ENCODE measurements at regions not wholly inside any gene's neighbourhood (a gene's known extent, or its start where the extent isn't known, plus 50 kb on each side); places are given as distances from the start of the nearest gene placed in this dataset.

DNA sequence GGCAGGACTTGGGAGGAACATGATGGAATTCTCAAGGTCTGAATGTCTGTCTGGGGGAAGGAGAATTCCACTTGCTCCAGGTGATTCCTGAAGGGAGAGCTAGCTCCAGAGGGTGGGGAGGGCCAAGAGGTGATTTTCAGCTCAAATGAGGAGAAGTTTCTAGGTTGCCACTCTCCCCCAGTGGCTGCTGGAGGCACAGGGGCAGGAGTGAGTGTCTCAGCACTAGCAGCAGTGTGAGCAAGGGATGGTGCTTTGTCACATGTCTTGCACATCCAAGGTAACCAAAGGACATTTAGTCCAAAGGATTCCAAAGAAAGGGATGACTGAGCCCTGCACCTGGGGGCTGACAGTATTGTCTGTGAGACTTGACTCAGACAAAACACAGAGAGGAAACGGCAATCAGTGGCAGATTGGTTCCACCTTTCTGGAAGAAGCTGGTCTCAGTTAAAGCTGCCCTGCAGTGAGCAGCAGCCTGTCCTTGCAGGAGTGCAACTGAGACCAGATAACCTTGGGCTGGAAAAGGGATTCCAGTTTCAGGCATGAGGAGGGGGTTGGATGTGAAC, 51.2 kb upstream of the PCBD1 start:
- no peak for DNase-seq

DNA sequence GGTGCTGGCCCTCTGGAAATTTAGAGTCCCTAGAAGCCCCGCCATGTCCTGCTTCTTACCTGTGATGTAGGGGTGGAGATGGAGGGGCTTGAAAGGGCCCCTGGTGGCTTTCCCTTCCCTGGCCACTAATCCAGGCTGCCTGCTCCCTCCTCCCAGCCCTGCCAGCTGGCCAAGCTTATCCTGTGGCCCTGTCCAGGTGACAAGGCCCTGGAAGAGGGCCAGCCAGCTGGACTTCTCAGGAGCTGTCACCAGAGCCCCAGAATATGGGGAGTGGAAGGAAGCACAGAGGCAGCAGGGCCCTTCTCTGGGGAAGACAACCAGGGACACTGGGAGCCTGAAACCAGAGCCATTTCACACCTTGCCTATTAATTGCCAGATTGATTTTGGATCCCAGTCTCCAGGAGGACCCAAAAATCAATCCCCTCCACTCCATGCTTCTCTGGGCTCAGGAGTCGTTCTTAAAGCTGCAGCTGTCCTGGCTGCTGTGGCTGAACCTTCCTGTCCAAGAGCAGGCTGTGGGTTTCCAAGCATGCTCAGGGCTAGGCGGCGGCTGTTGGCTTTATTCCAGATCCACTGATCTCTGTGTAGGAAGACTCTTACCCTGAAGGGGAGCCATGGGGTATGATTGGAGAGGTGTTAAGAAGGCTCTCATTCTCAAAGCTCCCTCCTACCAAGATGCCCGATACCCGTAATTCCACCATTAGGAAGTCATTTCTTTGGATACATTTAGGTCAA, 52.6 kb upstream of the PCBD1 start:
- DNase-seq, result no peak

DNA sequence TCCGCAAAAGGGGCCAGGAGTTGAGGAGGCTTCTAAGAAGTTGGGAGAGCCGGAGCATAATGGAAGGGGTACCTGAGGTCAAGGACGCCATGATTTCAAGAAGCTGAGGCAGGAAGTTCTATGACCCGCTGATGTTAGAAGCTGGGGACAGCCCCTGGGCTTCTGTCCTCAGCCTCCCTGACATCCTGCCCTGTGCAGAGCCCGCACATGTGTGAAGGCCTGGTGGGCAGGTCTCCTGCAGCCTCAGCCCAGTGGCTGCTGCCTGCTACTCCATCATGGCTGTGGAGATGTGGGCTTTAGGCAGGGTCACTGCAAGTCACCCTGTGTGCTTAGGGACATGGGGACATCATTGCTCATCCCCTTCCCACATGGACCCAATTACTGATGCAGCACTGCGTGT, 53.8 kb upstream of the PCBD1 start:
- DNase-seq, result no peak

DNA sequence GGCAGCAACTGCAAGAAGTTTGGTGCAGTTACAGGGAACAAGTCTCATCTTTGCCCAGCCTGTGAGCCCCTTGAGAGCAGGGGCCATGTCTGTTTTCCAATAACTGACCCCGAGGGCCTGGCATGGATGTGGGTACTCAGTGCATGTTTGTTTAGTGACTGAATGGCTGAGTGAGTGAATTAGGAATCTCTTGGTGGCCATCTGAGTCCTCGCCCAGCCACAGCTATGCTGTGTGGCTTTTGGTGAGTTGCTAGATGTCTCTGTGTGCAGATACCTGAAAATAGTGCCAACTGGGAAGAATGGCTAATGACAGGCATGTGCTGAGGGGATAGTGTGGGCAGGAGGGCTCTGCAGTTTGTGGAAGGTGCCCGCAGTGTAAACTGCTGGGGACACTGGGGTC, 54.4 kb upstream of the PCBD1 start:
- DNase-seq, result no peak

DNA sequence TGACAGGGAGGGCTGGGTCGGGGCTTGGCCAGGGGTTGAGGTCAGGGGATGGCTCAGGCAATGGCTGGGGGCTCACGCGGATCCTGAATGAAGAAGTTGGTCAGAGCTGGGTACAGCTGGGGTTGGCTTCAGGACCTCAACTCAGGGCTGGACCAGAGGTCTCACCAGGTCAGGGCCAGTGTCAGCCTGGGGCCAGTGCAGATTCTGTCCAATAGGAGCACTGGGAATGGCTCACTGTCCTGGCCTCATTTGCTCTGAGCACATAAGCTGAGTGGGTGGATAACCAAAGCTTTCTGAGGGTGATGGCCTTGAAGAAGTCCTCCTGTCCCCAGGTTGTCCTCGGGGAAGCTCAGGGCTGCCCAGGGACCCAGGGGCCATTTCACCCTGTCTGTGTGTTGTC, 54.9 kb upstream of the PCBD1 start:
- no peak for DNase-seq

DNA sequence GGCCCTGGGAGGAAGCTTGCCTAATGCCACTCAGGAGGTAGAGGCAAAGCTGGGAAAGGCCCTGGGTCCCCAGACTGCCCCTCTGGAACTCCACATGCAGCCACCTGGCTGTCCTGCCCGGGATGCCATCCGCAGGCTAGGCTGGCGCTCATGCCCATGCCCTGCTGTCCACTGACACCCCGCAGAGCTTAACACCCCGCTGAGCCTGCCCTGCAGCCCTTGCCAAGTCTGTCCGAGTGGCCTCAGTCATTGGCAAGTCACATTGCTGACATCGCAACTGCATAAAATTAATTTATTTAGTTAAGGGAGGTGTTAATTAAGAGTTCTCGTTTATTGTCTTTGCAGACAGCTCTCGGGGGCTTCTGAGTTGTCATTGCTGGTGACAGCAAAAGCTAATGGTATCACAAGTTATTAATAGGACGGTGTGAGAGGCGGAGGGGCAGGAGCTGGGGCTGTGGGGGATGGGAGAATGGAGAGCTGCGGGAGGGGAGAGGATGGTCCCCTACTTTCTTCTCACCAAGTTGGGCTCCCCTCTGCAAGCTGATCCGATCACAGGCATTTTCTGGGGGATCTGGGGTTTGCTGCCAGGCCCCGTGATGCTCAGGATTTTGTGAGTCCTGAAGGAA, 55.6 kb upstream of the PCBD1 start:
- DNase-seq, result no peak

DNA sequence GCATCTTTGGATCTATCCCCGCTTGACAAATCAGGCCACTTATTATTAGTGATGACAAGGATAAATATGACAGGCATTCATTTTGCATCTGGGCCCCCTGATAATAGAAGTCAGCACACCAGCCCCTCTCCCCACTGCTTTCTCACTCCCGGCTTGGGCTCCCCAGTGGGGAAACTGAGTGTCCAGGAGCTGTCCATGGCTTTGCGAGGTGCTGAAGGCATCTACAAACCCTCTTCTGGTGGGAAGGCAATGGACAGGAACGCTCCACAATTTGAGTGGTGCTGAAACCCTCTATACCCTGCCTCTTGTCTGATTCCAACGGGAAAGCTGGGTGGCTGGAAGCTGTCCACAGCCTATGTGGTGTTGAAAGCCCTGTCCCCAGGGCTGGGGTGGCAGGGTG, 61.7 kb upstream of the PCBD1 start:
- no peak for DNase-seq

DNA sequence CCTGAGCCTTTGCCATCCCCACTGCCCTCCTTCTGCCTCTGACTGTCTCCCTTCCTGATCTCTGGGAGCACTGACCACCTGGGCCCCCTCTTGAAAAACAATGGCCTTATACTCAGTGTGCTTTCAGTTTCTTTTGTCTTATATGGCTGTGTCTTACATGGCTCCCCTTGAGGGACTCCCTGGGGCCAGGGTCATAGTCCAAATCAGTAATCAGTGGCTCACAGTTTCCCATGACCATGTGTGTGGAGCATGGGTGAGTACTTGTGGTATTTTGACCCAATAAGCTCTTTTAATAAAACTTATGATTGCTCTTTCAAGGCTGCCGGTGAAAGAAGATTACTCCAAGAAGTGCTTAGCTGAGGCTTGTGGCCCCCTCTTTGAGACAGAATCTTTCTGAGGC, 62.4 kb upstream of the PCBD1 start:
- DNase-seq, result no peak

DNA sequence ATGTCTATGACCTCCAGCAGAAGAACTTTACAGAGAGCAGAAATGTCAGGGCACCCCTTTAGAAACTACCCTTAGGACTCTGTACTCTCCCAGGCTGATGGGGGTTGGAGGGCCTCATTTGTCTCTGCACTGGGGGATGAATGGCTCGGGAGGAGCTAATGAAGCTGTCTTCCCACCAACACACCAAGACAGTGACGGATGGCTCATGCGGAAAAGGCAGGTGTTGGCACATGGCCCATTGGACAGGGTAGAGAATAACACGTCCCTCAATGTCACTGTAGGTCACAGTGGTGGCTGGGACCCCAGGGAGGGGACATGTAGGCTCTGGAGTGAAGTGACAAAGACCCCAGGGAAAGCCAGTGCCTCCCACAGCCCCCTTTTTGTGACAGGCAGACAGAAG, 64.0 kb upstream of the PCBD1 start:
- no peak for DNase-seq

DNA sequence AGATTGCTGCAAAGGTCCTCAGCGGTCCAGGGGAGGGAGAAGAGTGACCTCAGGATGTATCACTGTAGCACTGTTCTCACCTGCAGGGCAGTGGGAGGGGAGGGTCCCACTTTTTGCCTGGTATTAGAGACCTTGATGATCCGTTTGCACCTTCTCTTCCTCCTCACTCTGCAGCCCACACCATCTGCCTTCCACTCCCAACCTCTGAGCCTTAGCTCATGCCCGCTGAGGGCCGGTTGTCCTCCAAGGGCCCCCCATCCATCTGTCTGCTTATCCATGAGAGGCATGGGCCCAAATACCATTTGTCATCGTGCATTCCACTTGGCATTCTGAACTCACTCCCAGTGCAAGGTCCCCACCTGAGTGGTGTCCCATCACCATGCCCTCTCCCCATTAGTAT, 64.6 kb upstream of the PCBD1 start:
- no peak for DNase-seq

DNA sequence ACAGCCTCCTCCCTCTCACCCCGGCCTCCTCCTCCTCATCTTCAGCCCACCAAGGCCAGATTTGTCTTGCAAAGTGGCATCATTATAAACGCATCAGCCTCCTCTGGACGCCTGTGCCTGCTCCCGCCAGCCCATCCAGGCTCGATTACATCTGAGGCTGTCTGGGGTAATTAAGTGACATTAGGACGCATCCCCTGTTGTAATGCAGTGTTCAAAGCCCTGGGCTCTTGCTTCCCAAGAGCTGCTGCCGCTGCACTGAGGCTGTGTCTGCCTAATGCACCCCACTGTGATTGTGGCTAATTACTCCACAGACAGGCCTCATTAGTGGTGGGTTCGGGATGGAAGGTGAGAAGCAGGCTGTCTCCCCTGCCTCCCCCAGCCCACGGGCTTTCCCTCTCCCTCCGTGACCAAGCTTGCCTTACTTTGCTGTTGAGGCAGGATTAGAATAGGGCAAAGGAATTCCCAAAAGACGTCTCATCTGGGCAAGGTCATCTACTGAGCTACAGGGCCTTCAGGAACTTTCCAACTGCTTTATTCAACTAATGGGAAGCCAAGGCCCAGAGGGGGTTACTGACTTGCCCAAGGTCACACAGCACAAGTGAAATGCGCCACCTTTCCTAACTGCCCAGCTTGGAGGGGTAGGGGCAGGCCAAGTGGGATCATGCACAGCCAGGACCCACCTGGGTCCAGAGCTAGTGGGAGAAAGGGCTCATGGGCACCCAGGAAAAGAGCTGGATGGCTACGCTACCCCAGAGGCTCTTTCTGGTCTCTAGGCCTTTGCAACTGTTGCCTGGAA, 66.2 kb upstream of the PCBD1 start:
- DNase-seq, result no peak

DNA sequence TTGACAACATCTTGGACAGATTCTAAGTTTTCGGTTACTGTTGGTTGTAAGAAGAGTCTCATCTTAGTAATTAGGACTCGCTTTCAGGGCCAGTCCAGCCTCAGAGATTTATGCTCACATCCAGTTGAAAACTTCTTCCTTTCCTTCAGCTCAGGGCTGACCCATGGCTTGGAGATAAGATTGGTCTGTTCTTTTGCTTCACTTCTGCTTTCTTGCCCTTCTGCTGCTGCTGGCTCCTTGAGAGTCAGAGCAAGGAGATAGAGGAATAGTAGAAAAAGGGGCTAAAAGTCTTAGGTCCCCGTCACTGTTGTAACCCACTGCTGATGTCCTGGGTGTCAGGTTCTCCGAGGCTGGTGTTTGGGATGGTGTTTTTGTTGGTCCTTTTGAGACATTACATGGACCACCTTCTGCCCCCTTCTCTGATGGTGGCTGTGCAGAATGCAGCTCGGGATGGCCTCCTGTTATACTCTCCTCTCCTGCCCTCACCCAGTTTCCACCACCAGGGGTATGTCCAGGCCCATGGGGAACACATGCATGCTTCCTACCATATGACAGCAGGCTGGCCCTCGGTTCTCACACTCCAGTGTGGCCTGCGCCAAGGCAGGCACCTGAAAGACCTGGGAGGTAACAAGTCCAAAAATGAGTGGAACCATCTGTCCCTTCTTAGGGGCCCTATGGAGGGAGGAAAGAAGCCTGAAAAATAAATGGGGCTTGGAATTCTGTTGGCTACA, 67.8 kb upstream of the PCBD1 start:
- DNase-seq, result no peak

DNA sequence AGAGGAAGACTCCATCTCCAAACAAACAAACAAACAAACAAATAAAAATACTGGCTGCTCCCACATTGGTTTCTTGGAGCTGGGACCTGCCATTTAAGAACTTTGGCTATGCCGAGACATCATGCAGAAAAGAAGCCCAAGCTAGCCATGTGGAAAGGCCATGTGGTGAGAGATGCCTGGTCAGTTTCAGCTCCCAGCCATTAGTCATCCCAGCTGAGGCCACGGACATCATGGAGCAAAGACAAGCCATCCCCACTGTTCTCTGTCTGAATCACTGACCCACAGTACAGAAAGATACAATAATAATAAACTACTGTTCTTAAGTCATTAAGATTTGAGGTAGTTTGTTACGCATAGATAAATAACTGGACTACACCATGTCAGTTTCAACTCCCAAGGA, 70.0 kb upstream of the PCBD1 start:
- no peak for DNase-seq

DNA sequence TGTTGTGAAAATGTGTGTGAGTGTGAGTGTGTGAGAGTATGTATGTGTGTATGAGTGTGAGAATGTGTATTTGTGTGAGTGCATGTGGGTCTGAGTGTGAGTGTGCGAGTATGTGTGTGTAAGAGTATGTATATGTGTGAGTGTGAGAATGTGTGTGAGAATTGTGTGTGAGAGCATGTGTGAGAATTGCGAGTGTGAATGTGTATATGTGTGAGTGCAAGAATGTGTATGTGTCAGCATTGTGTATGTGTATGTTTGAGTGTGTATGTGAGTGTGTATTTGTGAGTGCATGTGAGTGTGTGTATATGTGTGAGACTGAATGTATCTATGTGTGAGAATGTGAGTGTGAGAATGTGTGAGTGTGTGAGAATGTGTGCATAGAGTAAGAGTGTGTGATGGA, 72.0 kb upstream of the PCBD1 start:
- no peak for DNase-seq

DNA sequence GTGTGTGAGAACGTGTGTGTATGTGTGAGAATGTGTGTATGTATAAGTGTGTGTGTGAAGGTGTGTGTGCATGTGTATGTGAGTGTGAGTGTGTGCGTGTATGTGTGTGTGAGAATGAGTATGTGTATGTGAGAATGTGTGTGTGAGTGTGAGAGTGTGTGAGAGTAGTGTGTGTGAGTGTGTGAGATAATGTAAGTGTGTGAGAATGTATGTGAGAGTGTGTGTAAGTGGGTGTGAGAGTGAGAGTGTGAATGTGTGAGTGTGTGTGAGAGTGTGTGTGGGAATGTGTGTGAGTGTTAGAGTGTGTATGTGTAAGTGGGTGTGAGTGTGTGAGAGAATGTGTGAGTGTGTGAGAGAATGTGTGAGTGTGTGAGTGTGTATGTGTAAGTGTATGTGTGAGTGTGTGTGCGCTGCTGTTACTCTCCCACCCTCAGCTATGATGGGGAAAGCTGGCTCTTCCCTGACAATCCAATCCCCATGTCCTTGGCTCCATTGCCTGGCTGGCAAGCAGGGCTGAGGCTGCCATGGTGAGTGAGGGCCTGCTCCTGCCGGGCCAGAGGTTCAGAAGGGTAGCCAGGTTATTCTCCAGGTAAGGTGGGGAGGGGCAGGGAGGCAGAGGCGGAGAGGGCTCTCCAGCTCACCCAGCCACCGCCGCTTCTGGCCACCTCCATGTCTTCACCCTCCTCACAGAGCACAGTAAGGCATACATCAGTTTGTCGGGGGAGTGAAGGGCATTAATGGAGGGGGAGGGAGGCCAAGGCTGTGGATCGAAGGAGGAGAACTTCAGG, 72.6 kb upstream of the PCBD1 start:
- no peak for DNase-seq

DNA sequence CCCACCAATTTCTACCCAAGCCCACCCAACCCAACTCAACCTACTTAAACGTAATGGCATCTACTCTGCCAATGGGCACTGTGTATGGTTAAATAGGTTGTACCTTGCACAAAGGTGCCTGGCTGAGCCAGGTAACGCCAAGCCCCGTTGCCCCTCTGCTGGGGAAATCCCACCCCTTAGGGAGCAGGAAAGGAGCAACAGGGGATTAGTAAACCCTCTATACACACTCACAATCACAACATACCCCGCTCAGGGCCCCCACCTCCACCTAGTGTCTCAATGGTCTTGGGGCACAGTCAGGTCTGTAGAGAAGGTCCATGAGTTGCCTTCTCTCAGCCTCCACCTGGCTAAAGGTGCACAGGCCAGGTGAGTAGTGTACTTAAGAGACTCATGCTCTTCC, 74.3 kb upstream of the PCBD1 start:
- no peak for DNase-seq

DNA sequence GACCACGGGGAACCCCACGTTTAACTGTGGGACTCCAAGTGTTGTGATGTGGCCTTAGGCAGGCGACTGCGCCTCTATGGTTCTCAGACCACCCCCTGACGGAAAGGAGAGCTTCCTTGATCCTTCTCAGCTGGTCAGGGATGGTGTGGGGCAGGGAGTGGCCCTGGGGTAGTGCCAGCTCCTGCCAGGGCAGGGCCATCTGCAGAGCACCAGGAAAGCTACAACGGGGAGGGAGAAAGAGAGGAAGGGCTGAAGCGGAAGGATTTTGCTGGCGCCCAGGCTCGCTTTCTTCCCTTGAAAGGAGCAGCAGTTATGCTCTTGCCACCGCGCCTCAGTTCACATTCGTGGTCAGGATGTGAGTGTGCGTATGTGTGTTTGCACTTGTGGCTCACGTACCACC, 74.9 kb upstream of the PCBD1 start:
- no peak for DNase-seq

DNA sequence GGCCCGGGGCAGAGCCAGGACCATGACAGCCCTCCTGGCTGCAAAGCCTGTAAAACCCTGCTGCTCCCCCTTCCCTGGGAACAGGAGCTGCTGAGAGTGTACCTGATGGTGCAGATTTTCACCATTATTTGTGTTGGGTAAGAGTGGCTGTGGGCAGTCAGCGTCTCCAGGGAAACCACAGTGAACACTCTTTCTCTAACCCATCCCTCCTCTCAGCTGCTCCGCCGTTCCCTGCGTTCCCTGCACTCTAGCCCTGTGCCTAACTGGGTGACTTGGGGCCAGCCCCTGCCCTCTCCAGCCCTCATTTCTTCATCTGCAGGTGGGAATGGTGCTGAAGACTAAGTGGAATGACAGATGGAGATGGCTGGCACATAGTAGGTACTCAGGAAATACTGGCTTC, 75.9 kb upstream of the PCBD1 start:
- no peak for DNase-seq

DNA sequence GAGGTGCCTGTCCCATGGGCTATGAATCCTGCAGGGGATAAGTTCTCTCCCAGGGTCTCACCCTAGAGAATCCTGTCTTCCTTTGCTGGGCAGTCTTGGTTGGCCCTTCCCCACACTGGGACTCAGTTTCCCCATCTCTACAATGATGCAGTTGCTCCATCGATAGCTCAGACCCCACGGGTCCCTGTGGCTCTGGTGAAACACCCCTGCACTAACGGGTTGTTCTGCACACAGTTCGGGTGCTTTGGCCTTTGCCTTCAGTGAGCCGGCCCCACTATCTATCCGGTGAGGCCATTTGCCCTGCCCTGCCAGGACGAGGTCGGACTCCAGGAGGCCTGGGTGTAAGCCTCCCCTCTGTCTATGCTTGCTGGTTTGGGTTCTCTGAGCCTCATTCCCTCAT, 76.5 kb upstream of the PCBD1 start:
- no peak for DNase-seq

DNA sequence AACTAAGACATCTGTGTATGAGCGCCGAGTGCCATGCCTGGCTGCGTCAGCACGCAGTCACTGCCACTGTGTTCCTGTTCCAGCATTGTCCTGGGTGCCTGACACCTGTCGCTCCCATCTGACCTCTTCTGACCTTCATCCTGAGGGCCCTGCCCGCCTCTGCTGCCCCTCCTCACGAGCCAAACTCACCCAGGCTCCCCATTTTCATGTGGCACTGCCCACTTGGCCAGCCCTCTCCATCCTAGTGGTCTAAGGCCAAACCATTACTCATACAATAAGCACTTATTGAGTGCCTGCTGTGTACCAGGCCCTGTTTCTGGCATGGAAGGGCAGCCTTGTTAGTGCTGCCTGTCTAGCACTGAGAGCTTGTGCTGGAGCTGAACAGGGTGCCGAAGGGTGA, 77.2 kb upstream of the PCBD1 start:
- no peak for DNase-seq

DNA sequence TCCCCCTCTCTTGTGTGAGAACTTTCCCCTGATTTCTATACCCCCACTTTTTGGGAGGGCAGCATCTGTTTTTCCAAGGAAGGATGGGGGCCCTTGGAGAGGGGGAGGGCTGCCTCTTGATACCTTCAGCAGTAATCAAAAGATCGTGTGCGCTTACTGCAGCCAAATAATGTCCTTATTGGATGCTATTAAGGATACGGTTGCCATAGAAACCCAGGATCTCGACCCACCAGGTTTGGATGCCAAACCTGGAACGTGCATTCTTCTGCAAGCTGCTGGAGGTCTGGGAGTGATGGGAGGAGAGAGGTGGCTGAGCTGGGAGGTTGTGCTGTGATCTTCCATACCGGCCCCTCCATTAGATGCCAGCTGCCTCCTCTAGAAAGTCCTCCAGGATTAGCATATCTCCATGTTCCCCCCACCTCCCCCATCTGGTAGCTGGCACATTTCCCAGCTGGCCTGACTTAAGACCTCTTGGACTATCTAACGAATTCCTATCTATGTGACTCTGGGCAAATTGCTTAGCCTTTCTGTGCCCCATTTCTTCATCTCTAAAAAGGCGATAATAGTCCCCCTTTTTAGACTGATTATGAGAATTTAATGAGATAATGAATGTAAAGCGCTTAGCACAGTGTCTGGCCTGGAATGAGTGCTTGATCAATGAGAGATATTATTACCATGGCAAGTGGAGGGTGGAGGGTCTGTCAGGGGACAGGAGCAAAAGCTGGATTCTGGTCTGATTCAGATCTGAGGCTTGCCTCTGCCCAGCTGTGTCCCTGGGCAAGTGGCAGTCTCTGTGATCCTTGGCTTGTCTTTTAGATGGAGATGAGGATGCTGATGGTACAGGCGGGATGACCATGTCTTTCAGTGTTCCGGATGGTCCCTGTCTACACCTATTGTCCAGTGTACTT, 78.5 kb upstream of the PCBD1 start:
- DNase-seq, result no peak
